NT2/D1 (cell line): ENCODE measurements at regions not wholly inside any gene's neighbourhood (a gene's known extent, or its start where the extent isn't known, plus 50 kb on each side); places are given as distances from the start of the nearest gene placed in this dataset.

Experiments
- SUZ12 ChIP-seq: IDR thresholded peaks from 2 replicates; pipeline ENCODE4 v1.6.1; 2011; ENCODE audit not compliant: insufficient read length, insufficient read depth; ENCODE audit errors: extremely low read depth
- YY1 ChIP-seq: IDR thresholded peaks from 2 replicates; pipeline ENCODE4 v1.6.1; 2011; ENCODE audit not compliant: insufficient read length, insufficient read depth
- ZNF274 ChIP-seq: IDR thresholded peaks from 2 replicates; pipeline ENCODE4 v1.6.1; 2011; ENCODE audit warnings: mild to moderate bottlenecking, low read depth, low read length

- no peak for TF ChIP-seq ZNF274
- no peak for TF ChIP-seq YY1
- no peak for TF ChIP-seq SUZ12
Observed at GRCh38 chr7:113379746-113380145, 261.4 kb upstream of the SMIM30 start.
